ENCODE measurements at regions not wholly inside any gene's neighbourhood (a gene's known extent, or its start where the extent isn't known, plus 50 kb on each side); places are given as distances from the start of the nearest gene placed in this dataset.

GRCh38 chr5:163023846-163024245, 413.5 kb upstream of the CCNG1 start:
- no peak overlapping the region for H3K23ac ChIP-seq (ENCODE audit: insufficient read length, low read depth, low read length)
- H3K56ac ChIP-seq (ENCODE audit: insufficient read length, low read depth, low read length) = no peak overlapping the region
- no peaks in the 10 kb centered on the region for H3K27me3 ChIP-seq (ENCODE audit: insufficient read depth, low read length)
- H3K9me3 ChIP-seq (ENCODE audit: control insufficient read depth, low read depth, low read length) = no peaks in the 10 kb centered on the region
- no peak overlapping the region for H2BK12ac ChIP-seq (ENCODE audit: insufficient read length, low read depth, low read length)
- H3K4me2 ChIP-seq (ENCODE audit: insufficient read depth, insufficient read length, low read length) = no peak overlapping the region
- no peak overlapping the region for H3K14ac ChIP-seq (ENCODE audit: insufficient read depth, low read length)
- no peak overlapping the region for H4K91ac ChIP-seq (ENCODE audit: insufficient read length, low read depth, low read length)
- H3K79me2 ChIP-seq (ENCODE audit: insufficient read depth, low read length) = no peaks in the 10 kb centered on the region
- no peak overlapping the region for H4K5ac ChIP-seq (ENCODE audit: insufficient read length, low read depth, low read length)
- H4K20me1 ChIP-seq (ENCODE audit: control insufficient read depth, insufficient read depth, insufficient read length) = no peaks in the 10 kb centered on the region
- no peak overlapping the region for H3K27ac ChIP-seq (ENCODE audit: insufficient read length, low read depth, low read length)
- no peak overlapping the region for H4K8ac ChIP-seq (replicated peaks; ENCODE audit: insufficient read length, low read depth, low read length)
- TF ChIP-seq, protein P1, sequence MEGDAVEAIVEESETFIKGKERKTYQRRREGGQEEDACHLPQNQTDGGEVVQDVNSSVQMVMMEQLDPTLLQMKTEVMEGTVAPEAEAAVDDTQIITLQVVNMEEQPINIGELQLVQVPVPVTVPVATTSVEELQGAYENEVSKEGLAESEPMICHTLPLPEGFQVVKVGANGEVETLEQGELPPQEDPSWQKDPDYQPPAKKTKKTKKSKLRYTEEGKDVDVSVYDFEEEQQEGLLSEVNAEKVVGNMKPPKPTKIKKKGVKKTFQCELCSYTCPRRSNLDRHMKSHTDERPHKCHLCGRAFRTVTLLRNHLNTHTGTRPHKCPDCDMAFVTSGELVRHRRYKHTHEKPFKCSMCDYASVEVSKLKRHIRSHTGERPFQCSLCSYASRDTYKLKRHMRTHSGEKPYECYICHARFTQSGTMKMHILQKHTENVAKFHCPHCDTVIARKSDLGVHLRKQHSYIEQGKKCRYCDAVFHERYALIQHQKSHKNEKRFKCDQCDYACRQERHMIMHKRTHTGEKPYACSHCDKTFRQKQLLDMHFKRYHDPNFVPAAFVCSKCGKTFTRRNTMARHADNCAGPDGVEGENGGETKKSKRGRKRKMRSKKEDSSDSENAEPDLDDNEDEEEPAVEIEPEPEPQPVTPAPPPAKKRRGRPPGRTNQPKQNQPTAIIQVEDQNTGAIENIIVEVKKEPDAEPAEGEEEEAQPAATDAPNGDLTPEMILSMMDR (conservative IDR thresholded peaks at IDR 0.05) = no peak
- no peak overlapping the region for H3K4ac ChIP-seq (ENCODE audit: low read depth, low read length)
- no peak overlapping the region for H2BK20ac ChIP-seq (ENCODE audit: low read depth, low read length, poor library complexity, severe bottlenecking)
- no peak for DNase-seq
- no peak overlapping the region for H2AFZ ChIP-seq (ENCODE audit: low read length)
- Mint-ChIP-seq H3K27me3 (ENCODE audit: low read depth) (no peaks in the 10 kb centered on the region), H3K36me3 (ENCODE audit: insufficient read depth in 1 of 3, low read depth in 3 of 3) (no peaks in the 10 kb centered on the region), H3K4me3 (no peak overlapping the region), H3K9me3 (no peaks in the 10 kb centered on the region), H3K4me1 (no peaks in the 10 kb centered on the region), H3K27ac (no peak overlapping the region)
- H2BK120ac ChIP-seq (ENCODE audit: low read depth, low read length, poor library complexity, severe bottlenecking) = no peak overlapping the region
- no peak overlapping the region for H3K18ac ChIP-seq (ENCODE audit: insufficient read length, low read depth, low read length)
- no peaks in the 10 kb centered on the region for H3K79me1 ChIP-seq (ENCODE audit: insufficient read depth, low read depth, low read length, poor library complexity, severe bottlenecking)
- H3T11ph ChIP-seq (ENCODE audit: low read length) = no peak overlapping the region
- H2BK15ac ChIP-seq (ENCODE audit: low read depth, low read length) = no peak overlapping the region
- H3K23me2 ChIP-seq (ENCODE audit: insufficient read length, low read depth, low read length, poor library complexity, severe bottlenecking) = no peaks in the 10 kb centered on the region
- no peak overlapping the region for H2AK5ac ChIP-seq (ENCODE audit: insufficient read length, low read length)
- no CpG with 5 or more reads among the region's 2 CpGs for WGBS (ENCODE audit: extremely low coverage, insufficient read length, low lambda C conversion rate)
- no peak overlapping the region for H3K9ac ChIP-seq (ENCODE audit: extremely low read depth, insufficient read length, low read length)
- no peaks in the 10 kb centered on the region for H3K4me1 ChIP-seq (ENCODE audit: insufficient read depth, low read length)
- H2BK5ac ChIP-seq (ENCODE audit: insufficient read length, low read length) = no peak overlapping the region
